GM23338 (cell line): ENCODE measurements at regions not wholly inside any gene's neighbourhood (a gene's known extent, or its start where the extent isn't known, plus 50 kb on each side); places are given as distances from the start of the nearest gene placed in this dataset.

Experiments used
- ATAC-seq: fragments of 200-7000 bp; cut with Tn5 transposase; 3 replicates; pipeline ENCODE4 v1.9.1; 2020
- DNase-seq: peaks from one replicate; pipeline ENCODE4 v3.0.0-alpha.2; 2015; ENCODE audit warnings: low spot score
- H2AFZ ChIP-seq: fragments of 200-600 bp; sonication (generic); 2 replicates; pipeline ENCODE4 v1.8.0; 2016; ENCODE audit warnings: antibody characterized with exemption, mild to moderate bottlenecking, moderate library complexity
- H3F3A ChIP-seq: fragments of 200-600 bp; sonication (generic); replicated peaks from 2 replicates; pipeline ENCODE4 v1.8.0; 2017; ENCODE audit warnings: antibody characterized with exemption, mixed run types, low read depth
- H3K27ac ChIP-seq: fragments of 200-600 bp; sonication (generic); 2 replicates; pipeline ENCODE4 v1.6.1; 2016; ENCODE audit warnings: low read depth
- H3K27me3 ChIP-seq: fragments of 200-600 bp; sonication (generic); 2 replicates; pipeline ENCODE4 v1.8.0; 2016; ENCODE audit warnings: mild to moderate bottlenecking, mixed run types, moderate library complexity; ENCODE audit not compliant: insufficient read depth
- H3K36me3 ChIP-seq: fragments of 200-600 bp; sonication (generic); 2 replicates; pipeline ENCODE4 v1.8.0; 2016; ENCODE audit warnings: mild to moderate bottlenecking; ENCODE audit not compliant: insufficient read depth
- H3K4me1 ChIP-seq: fragments of 200-600 bp; sonication (generic); 2 replicates; pipeline ENCODE4 v1.8.0; 2016; ENCODE audit warnings: mild to moderate bottlenecking, moderate library complexity; ENCODE audit not compliant: insufficient read depth
- H3K4me2 ChIP-seq: fragments of 200-600 bp; sonication (generic); 2 replicates; pipeline ENCODE4 v1.7.1; 2017; ENCODE audit warnings: mixed run types
- H3K4me3 ChIP-seq: fragments of 200-600 bp; sonication (generic); 2 replicates; pipeline ENCODE4 v1.6.1; 2016; ENCODE audit warnings: mixed run types
- H3K79me2 ChIP-seq: fragments of 200-600 bp; sonication (generic); replicated peaks from 2 replicates; pipeline ENCODE4 v1.8.0; 2017; ENCODE audit warnings: mild to moderate bottlenecking; ENCODE audit not compliant: insufficient read depth
- H3K9me2 ChIP-seq: fragments of 200-600 bp; sonication (generic); 2 replicates; pipeline ENCODE4 v1.8.0; 2017; ENCODE audit not compliant: insufficient read depth
- H4K20me1 ChIP-seq: fragments of 200-600 bp; sonication (generic); replicated peaks from 2 replicates; pipeline ENCODE4 v1.8.0; 2017; ENCODE audit warnings: mild to moderate bottlenecking; ENCODE audit not compliant: insufficient read depth
- H3K27ac Mint-ChIP-seq: 2 replicates; pipeline ENCODE4 v1.8.0; 2020; ENCODE audit warnings: inconsistent platforms, mild to moderate bottlenecking, moderate library complexity, mixed read lengths
- H3K27me3 Mint-ChIP-seq: 3 replicates; pipeline ENCODE4 v1.8.0; 2022; ENCODE audit warnings: low read depth, mild to moderate bottlenecking, moderate library complexity, mixed read lengths, inconsistent platforms; ENCODE audit not compliant: insufficient read depth, poor library complexity
- H3K36me3 Mint-ChIP-seq: 3 replicates; pipeline ENCODE4 v1.8.0; 2021; ENCODE audit warnings: low read depth, mild to moderate bottlenecking, inconsistent platforms, moderate library complexity, mixed read lengths
- H3K4me1 Mint-ChIP-seq: 3 replicates; pipeline ENCODE4 v1.8.0; 2020; ENCODE audit warnings: mild to moderate bottlenecking, inconsistent platforms, mixed read lengths
- H3K4me3 Mint-ChIP-seq: 3 replicates; pipeline ENCODE4 v1.8.0; 2021; ENCODE audit warnings: moderate library complexity, mild to moderate bottlenecking, inconsistent platforms, mixed read lengths
- H3K9me3 Mint-ChIP-seq: 3 replicates; pipeline ENCODE4 v1.8.0; 2020; ENCODE audit warnings: moderate library complexity, mild to moderate bottlenecking, inconsistent platforms, mixed read lengths
- CREB1 ChIP-seq: fragments of 250-450 bp; sonication (Bioruptor Pico); IDR thresholded peaks from 2 replicates; pipeline ENCODE4 v1.5.0; 2020; ENCODE audit warnings: low read depth, mild to moderate bottlenecking, moderate library complexity
- EZH2 ChIP-seq: fragments of 200-600 bp; sonication (generic); IDR thresholded peaks from one replicate; pipeline ENCODE4 v1.8.0; 2017; ENCODE audit warnings: antibody characterized with exemption, mild to moderate bottlenecking, low read depth; ENCODE audit not compliant: unreplicated experiment
- EZH2phosphoT487 ChIP-seq: fragments of 200-600 bp; sonication (generic); IDR thresholded peaks from one replicate; pipeline ENCODE4 v1.8.1; 2018; ENCODE audit warnings: antibody characterized with exemption; ENCODE audit not compliant: unreplicated experiment
- NANOG ChIP-seq: IDR thresholded peaks from 2 replicates; pipeline ENCODE4 v1.6.1; 2016; ENCODE audit warnings: antibody characterized with exemption, borderline replicate concordance
- POLR2AphosphoS5 ChIP-seq: IDR thresholded peaks from 2 replicates; pipeline ENCODE4 v1.6.1; 2016; ENCODE audit warnings: antibody characterized with exemption, low read depth
- STAT1 ChIP-seq: IDR thresholded peaks from one replicate; pipeline ENCODE4 v1.6.1; 2016; ENCODE audit warnings: antibody characterized with exemption; ENCODE audit not compliant: unreplicated experiment
- ZNF114 ChIP-seq: fragments of 250-450 bp; sonication (Bioruptor Pico); IDR thresholded peaks from 2 replicates; pipeline ENCODE4 v1.5.0; 2020; ENCODE audit warnings: mild to moderate bottlenecking, moderate library complexity
- ZNF331 ChIP-seq: fragments of 250-450 bp; sonication (Bioruptor Pico); IDR thresholded peaks from 2 replicates; pipeline ENCODE4 v1.5.0; 2020; ENCODE audit warnings: low read depth, mild to moderate bottlenecking, moderate library complexity
- TF ChIP-seq, protein P1 (sequence below): fragments of 250-450 bp; sonication (Bioruptor Pico); IDR thresholded peaks from 2 replicates; pipeline ENCODE4 v1.5.0; 2020; ENCODE audit warnings: mild to moderate bottlenecking, moderate library complexity
- TF ChIP-seq, protein P2 (sequence below), 2 experiments: fragments of 200-600 bp in 1 of 2; sonication (generic) in 1 of 2; conservative IDR thresholded peaks; 2 replicates each; pipeline versions ENCODE4 v1.5.1 to v1.6.1; 2016 to 2017; ENCODE audit warnings: antibody characterized with exemption in 2 of 2, low read depth in 2 of 2, mild to moderate bottlenecking in 2 of 2, moderate library complexity in 1 of 2
- TF ChIP-seq, protein P3 (sequence below): IDR thresholded peaks from 2 replicates; pipeline ENCODE4 v1.6.1; 2016; ENCODE audit warnings: antibody characterized with exemption
- TF ChIP-seq, protein P4 (sequence below): IDR thresholded peaks from one replicate; pipeline ENCODE4 v1.6.1; 2018; ENCODE audit warnings: antibody characterized with exemption; ENCODE audit not compliant: unreplicated experiment

DNA sequence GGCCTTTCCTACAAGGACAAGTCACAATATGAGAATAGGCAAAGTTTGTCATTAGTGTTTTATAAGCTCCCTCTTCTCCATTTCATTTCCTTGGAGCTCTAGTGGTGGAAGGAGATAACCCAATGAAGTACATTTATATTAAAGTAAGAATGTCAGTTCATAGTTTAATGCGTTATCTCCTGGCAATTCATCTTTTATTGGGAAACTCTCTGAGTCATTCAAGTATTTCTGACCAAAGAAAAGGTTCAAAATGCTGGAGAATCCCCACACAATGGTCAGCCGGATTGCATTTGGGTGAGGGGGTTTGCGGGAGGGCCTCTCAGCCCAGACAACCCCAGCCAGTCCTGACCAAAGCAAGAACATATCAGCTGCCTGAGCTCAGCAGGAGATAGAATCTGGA is 321.5 kb upstream of the NRP1 start (continued):
- TF ChIP-seq, protein P1, sequence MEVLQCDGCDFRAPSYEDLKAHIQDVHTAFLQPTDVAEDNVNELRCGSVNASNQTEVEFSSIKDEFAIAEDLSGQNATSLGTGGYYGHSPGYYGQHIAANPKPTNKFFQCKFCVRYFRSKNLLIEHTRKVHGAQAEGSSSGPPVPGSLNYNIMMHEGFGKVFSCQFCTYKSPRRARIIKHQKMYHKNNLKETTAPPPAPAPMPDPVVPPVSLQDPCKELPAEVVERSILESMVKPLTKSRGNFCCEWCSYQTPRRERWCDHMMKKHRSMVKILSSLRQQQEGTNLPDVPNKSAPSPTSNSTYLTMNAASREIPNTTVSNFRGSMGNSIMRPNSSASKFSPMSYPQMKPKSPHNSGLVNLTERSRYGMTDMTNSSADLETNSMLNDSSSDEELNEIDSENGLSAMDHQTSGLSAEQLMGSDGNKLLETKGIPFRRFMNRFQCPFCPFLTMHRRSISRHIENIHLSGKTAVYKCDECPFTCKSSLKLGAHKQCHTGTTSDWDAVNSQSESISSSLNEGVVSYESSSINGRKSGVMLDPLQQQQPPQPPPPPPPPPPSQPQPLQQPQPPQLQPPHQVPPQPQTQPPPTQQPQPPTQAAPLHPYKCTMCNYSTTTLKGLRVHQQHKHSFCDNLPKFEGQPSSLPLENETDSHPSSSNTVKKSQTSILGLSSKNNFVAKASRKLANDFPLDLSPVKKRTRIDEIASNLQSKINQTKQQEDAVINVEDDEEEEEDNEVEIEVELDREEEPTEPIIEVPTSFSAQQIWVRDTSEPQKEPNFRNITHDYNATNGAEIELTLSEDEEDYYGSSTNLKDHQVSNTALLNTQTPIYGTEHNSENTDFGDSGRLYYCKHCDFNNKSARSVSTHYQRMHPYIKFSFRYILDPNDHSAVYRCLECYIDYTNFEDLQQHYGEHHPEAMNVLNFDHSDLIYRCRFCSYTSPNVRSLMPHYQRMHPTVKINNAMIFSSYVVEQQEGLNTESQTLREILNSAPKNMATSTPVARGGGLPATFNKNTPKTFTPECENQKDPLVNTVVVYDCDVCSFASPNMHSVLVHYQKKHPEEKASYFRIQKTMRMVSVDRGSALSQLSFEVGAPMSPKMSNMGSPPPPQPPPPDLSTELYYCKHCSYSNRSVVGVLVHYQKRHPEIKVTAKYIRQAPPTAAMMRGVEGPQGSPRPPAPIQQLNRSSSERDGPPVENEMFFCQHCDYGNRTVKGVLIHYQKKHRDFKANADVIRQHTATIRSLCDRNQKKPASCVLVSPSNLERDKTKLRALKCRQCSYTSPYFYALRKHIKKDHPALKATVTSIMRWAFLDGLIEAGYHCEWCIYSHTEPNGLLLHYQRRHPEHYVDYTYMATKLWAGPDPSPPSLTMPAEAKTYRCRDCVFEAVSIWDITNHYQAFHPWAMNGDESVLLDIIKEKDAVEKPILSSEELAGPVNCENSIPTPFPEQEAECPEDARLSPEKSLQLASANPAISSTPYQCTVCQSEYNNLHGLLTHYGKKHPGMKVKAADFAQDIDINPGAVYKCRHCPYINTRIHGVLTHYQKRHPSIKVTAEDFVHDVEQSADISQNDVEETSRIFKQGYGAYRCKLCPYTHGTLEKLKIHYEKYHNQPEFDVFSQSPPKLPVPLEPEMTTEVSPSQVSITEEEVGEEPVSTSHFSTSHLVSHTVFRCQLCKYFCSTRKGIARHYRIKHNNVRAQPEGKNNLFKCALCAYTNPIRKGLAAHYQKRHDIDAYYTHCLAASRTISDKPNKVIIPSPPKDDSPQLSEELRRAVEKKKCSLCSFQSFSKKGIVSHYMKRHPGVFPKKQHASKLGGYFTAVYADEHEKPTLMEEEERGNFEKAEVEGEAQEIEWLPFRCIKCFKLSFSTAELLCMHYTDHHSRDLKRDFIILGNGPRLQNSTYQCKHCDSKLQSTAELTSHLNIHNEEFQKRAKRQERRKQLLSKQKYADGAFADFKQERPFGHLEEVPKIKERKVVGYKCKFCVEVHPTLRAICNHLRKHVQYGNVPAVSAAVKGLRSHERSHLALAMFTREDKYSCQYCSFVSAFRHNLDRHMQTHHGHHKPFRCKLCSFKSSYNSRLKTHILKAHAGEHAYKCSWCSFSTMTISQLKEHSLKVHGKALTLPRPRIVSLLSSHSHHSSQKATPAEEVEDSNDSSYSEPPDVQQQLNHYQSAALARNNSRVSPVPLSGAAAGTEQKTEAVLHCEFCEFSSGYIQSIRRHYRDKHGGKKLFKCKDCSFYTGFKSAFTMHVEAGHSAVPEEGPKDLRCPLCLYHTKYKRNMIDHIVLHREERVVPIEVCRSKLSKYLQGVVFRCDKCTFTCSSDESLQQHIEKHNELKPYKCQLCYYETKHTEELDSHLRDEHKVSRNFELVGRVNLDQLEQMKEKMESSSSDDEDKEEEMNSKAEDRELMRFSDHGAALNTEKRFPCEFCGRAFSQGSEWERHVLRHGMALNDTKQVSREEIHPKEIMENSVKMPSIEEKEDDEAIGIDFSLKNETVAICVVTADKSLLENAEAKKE (CRISPR knock-in tag), result no peak
- TF ChIP-seq POLR2AphosphoS5, result no peak
- TF ChIP-seq EZH2phosphoT487, result no peak

DNA sequence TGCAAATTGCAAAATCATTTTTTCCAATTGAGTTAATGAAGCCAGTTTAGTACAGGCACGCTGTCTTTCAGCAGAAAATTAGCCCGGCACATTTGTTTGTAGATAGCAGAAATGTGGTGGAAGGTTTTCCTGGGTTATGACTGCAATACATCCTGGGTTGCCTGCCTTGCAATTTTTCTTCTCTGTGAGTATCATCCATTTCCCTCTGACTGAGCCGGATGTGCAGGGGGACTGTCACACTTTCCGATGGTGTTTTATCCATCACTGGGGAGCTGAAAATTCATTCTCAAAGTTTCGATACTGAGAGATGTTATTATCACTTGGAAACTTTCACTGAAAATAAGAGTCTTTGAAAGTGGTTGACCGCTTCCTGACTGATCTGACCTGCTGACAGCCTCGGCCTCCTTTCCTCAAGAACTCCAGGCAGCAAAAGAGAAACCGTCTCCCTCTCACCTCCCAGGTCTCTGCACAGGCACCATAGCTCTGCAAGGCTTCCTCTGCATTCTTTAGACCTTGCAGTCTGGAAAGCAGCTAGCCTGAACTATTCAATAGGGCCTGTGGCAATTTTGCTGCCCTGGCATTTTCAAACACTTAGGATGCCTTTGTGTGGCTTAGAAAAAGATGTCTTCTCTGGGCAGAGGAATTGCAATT is 320.8 kb upstream of the NRP1 start:
- H3K27ac ChIP-seq, result no peak overlapping the region
- H3K4me2 ChIP-seq, result no peak overlapping the region
- H2AFZ ChIP-seq, result no peak overlapping the region
- Mint-ChIP-seq H3K27ac (no peak overlapping the region), H3K4me1 (peaks cover 18% of the 10 kb centered on the region), H3K36me3 (peaks cover 11% of the 10 kb centered on the region; the same call in 2 of the 3 replicates), H3K4me3 (no peak overlapping the region), H3K9me3 (peaks cover 12% of the 10 kb centered on the region), H3K27me3 (no peaks in the 10 kb centered on the region)
- H3K79me2 ChIP-seq, result no peaks in the 10 kb centered on the region
- peaks cover 23% of the 10 kb centered on the region; the same call in 1 of the 2 replicates for H3K9me2 ChIP-seq
- no peak for DNase-seq
- H3K4me3 ChIP-seq, result no peak overlapping the region
- no peaks in the 10 kb centered on the region for H3K27me3 ChIP-seq
- H3K36me3 ChIP-seq, result no peaks in the 10 kb centered on the region
- no peaks in the 10 kb centered on the region for H3F3A ChIP-seq
- H3K4me1 ChIP-seq, result peaks cover 17% of the 10 kb centered on the region
- no peak for ATAC-seq
- TF ChIP-seq EZH2 (no peak), ZNF331 (CRISPR knock-in tag) (no peak), NANOG (no peak), EZH2phosphoT487 (no peak), CREB1 (CRISPR knock-in tag) (no peak), ZNF114 (CRISPR knock-in tag) (no peak), STAT1 (no peak)
- TF ChIP-seq, protein P2, sequence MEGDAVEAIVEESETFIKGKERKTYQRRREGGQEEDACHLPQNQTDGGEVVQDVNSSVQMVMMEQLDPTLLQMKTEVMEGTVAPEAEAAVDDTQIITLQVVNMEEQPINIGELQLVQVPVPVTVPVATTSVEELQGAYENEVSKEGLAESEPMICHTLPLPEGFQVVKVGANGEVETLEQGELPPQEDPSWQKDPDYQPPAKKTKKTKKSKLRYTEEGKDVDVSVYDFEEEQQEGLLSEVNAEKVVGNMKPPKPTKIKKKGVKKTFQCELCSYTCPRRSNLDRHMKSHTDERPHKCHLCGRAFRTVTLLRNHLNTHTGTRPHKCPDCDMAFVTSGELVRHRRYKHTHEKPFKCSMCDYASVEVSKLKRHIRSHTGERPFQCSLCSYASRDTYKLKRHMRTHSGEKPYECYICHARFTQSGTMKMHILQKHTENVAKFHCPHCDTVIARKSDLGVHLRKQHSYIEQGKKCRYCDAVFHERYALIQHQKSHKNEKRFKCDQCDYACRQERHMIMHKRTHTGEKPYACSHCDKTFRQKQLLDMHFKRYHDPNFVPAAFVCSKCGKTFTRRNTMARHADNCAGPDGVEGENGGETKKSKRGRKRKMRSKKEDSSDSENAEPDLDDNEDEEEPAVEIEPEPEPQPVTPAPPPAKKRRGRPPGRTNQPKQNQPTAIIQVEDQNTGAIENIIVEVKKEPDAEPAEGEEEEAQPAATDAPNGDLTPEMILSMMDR (conservative IDR thresholded peaks at IDR 0.05; ENCODE audit: low read depth in 2 of 2), result no peak
- TF ChIP-seq, protein P3, sequence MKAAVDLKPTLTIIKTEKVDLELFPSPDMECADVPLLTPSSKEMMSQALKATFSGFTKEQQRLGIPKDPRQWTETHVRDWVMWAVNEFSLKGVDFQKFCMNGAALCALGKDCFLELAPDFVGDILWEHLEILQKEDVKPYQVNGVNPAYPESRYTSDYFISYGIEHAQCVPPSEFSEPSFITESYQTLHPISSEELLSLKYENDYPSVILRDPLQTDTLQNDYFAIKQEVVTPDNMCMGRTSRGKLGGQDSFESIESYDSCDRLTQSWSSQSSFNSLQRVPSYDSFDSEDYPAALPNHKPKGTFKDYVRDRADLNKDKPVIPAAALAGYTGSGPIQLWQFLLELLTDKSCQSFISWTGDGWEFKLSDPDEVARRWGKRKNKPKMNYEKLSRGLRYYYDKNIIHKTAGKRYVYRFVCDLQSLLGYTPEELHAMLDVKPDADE, result no peak
- TF ChIP-seq, protein P4, sequence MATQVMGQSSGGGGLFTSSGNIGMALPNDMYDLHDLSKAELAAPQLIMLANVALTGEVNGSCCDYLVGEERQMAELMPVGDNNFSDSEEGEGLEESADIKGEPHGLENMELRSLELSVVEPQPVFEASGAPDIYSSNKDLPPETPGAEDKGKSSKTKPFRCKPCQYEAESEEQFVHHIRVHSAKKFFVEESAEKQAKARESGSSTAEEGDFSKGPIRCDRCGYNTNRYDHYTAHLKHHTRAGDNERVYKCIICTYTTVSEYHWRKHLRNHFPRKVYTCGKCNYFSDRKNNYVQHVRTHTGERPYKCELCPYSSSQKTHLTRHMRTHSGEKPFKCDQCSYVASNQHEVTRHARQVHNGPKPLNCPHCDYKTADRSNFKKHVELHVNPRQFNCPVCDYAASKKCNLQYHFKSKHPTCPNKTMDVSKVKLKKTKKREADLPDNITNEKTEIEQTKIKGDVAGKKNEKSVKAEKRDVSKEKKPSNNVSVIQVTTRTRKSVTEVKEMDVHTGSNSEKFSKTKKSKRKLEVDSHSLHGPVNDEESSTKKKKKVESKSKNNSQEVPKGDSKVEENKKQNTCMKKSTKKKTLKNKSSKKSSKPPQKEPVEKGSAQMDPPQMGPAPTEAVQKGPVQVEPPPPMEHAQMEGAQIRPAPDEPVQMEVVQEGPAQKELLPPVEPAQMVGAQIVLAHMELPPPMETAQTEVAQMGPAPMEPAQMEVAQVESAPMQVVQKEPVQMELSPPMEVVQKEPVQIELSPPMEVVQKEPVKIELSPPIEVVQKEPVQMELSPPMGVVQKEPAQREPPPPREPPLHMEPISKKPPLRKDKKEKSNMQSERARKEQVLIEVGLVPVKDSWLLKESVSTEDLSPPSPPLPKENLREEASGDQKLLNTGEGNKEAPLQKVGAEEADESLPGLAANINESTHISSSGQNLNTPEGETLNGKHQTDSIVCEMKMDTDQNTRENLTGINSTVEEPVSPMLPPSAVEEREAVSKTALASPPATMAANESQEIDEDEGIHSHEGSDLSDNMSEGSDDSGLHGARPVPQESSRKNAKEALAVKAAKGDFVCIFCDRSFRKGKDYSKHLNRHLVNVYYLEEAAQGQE, result no peak
- H4K20me1 ChIP-seq, result no peaks in the 10 kb centered on the region
